Activated CD4-positive, alpha-beta T cell treated with anti-CD3 and anti-CD28 coated beads, Interleukin-2, amount 50 U/mL, for 16 hours (primary cell): ENCODE measurements at regions not wholly inside any gene's neighbourhood (a gene's known extent, or its start where the extent isn't known, plus 50 kb on each side); places are given as distances from the start of the nearest gene placed in this dataset.
"Not testable (repeated sequence)": the region's sequence is repeated elsewhere in the genome, so short reads cannot be mapped to it uniquely, and the experiment has no call there.

ENCODE experiments used
- DNase-seq: peaks from one replicate; pipeline ENCODE4 v3.0.0-alpha.2; 2020

- no peak for DNase-seq
Measured at GRCh38 chr9:79489261-79490000, 82.3 kb upstream of the TLE4 start.

GRCh38 chr9:79490657-79491248, 81.0 kb upstream of the TLE4 start:
- no peak for DNase-seq

- no peak for DNase-seq
Measured at GRCh38 chr9:79492092-79493009, 79.4 kb upstream of the TLE4 start.

- DNase-seq, result not testable (repeated sequence)
Measured at GRCh38 chr9:79500196-79500864, 71.4 kb upstream of the TLE4 start.

GRCh38 chr9:79501546-79501945, 70.2 kb upstream of the TLE4 start:
- no peak for DNase-seq

- DNase-seq, result no peak
Measured at GRCh38 chr9:79507801-79508200, 64.0 kb upstream of the TLE4 start.

- DNase-seq, result no peak
Measured at GRCh38 chr9:79512251-79512650, 59.5 kb upstream of the TLE4 start.
